ENCODE measurements at regions not wholly inside any gene's neighbourhood (a gene's known extent, or its start where the extent isn't known, plus 50 kb on each side); places are given as distances from the start of the nearest gene placed in this dataset.

DNA sequence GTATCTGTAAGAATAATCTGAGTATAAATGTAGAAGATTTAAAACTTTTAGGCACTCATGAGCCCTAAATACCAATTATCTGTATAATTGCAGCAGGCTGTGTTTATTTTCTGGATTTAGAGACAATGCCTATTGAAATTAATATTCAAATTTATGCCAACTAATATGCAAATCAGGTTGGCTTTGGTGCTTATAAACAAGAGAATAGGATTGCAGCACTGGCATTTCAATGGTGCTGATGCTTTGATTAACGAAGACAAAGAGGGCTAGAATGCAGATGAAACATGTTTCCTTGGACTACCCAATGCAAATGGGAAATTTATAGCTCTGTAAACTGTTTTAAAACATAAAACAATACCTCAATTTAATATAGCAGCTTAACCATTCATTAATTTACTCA, 70.7 kb upstream of the GATB start:
- TF ChIP-seq, protein P1, sequence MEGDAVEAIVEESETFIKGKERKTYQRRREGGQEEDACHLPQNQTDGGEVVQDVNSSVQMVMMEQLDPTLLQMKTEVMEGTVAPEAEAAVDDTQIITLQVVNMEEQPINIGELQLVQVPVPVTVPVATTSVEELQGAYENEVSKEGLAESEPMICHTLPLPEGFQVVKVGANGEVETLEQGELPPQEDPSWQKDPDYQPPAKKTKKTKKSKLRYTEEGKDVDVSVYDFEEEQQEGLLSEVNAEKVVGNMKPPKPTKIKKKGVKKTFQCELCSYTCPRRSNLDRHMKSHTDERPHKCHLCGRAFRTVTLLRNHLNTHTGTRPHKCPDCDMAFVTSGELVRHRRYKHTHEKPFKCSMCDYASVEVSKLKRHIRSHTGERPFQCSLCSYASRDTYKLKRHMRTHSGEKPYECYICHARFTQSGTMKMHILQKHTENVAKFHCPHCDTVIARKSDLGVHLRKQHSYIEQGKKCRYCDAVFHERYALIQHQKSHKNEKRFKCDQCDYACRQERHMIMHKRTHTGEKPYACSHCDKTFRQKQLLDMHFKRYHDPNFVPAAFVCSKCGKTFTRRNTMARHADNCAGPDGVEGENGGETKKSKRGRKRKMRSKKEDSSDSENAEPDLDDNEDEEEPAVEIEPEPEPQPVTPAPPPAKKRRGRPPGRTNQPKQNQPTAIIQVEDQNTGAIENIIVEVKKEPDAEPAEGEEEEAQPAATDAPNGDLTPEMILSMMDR (IDR thresholded peaks at IDR 0.05; ENCODE audit: low read length) = no peak
- no peak for TF ChIP-seq EZH2 (optimal IDR thresholded peaks at IDR 0.05; ENCODE audit: low read depth, low read length)
